ENCODE measurements at regions not wholly inside any gene's neighbourhood (a gene's known extent, or its start where the extent isn't known, plus 50 kb on each side); places are given as distances from the start of the nearest gene placed in this dataset.

GRCh38 chr5:58911270-58911669, 328.4 kb downstream of the RAB3C start:
- DNase-seq: no peak

DNA sequence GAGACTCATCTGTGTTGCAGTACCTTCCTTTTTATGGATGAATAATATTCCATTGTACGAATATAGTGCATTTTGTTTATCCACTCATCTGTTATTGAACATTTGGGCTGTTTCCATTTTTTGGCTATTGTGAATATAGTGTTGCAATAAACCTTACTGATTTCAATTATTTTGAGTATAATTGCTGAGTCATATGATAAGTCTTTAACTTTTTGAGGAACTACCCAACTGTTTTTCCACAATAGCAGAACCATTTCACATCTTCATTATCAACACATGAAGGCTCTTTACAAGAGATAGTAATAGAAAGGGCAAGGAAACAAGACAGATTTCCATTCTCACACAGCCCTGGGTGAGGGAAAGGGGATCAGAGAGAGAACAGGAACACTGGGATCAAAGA, 329.2 kb downstream of the RAB3C start:
- peak in 1 of 3 donors; percentile 22 for DNase-seq

DNA sequence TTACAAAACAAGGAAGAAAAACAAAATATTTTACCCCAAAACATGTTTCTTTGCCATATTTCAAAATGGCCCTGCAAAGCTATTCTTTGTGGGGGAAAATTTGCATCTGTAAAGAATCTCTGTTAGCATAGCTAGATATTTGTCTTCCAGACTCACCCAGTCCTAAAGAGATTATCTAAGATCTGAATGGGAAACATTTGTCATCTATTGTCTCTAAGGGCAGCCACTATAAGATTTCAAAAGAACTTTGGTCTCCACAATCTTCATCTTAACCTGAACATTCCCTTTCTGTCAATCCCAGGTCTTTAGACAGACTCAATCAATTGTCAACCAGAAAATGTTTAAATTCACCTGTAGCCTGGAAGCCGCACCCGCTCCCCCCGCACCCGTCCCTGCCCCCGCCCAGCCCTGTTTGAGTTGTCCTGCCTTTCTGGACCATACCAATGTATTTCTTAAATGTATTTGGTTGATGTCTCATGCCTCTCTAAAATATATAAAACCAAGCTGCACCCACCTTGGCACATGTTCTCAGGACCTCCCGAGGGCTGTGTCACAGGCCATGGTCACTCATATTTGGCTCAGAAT, 330.6 kb downstream of the RAB3C start:
- DNase-seq: no peak

GRCh38 chr5:58918021-58918729, 335.3 kb downstream of the RAB3C start:
- no peak for DNase-seq

Measured in suppressor macrophage treated with lipopolysaccharide for 1 hour (primary cell).